ENCODE measurements at regions not wholly inside any gene's neighbourhood (a gene's known extent, or its start where the extent isn't known, plus 50 kb on each side); places are given as distances from the start of the nearest gene placed in this dataset.

- TF ChIP-seq POLR2A (IDR thresholded peaks at IDR 0.05) = no peak
- TF ChIP-seq CTCF (IDR thresholded peaks at IDR 0.05) = no peak
Measured at GRCh38 chr11:33538726-33539125, 161.9 kb downstream of the C11orf91 start.

All from heart left ventricle (tissue), 13 donors.